ENCODE measurements at regions not wholly inside any gene's neighbourhood (a gene's known extent, or its start where the extent isn't known, plus 50 kb on each side); places are given as distances from the start of the nearest gene placed in this dataset.

- 85 to 89% methylated on average over 1 of the region's 1 CpG for WGBS, 2 experiments (ENCODE audit: low coverage in 1 of 2, low lambda C conversion rate in 2 of 2, missing lambda C conversion rate in 2 of 2)
- Histone ChIP-seq H4K20me1 (ENCODE audit: insufficient read depth) (no peaks in the 10 kb centered on the region), H3K27me3 (replicated peaks; ENCODE audit: insufficient read depth) (peaks cover 3% of the 10 kb centered on the region), H2AFZ (no peak overlapping the region), H3K4me3 (no peak overlapping the region), H3K9ac (no peak overlapping the region), H3F3A (ENCODE audit: insufficient read depth) (no peaks in the 10 kb centered on the region), H3K4me1 (ENCODE audit: insufficient read depth) (no peaks in the 10 kb centered on the region), H3K79me2 (ENCODE audit: insufficient read depth) (no peaks in the 10 kb centered on the region), H3K4me2 (ENCODE audit: unreplicated experiment) (no peak overlapping the region), H3K36me3 (ENCODE audit: low read depth) (no peaks in the 10 kb centered on the region), H3K9me3 (ENCODE audit: low read depth) (no peaks in the 10 kb centered on the region), H3K9me2 (ENCODE audit: insufficient read depth) (no peaks in the 10 kb centered on the region), H3K27ac (no peak overlapping the region)
- in situ Hi-C loops (cut with MboI) = no loop called here
- DNase-seq = no peak
- TF ChIP-seq EZH2 (IDR thresholded peaks at IDR 0.05; ENCODE audit: insufficient read depth, poor library complexity, severe bottlenecking) (no peak), EZH2phosphoT487 (IDR thresholded peaks at IDR 0.05; ENCODE audit: insufficient read depth, low read depth) (no peak)
Observed at GRCh38 chr1:163701783-163702374, 380.1 kb downstream of the NUF2 start.

GRCh38 chr1:163703794-163704193, 382.0 kb downstream of the NUF2 start:
- H4K20me1 ChIP-seq (ENCODE audit: insufficient read depth) = no peaks in the 10 kb centered on the region
- no peaks in the 10 kb centered on the region for H3K9me2 ChIP-seq (ENCODE audit: insufficient read depth)
- H3K36me3 ChIP-seq (ENCODE audit: low read depth) = no peaks in the 10 kb centered on the region
- no peak overlapping the region for H3K4me2 ChIP-seq (ENCODE audit: unreplicated experiment)
- H3K79me2 ChIP-seq (ENCODE audit: insufficient read depth) = no peaks in the 10 kb centered on the region
- H2AFZ ChIP-seq = no peak overlapping the region
- no peaks in the 10 kb centered on the region for H3K4me1 ChIP-seq (ENCODE audit: insufficient read depth)
- TF ChIP-seq EZH2 (IDR thresholded peaks at IDR 0.05; ENCODE audit: insufficient read depth, poor library complexity, severe bottlenecking) (no peak), EZH2phosphoT487 (IDR thresholded peaks at IDR 0.05; ENCODE audit: insufficient read depth, low read depth) (no peak)
- H3F3A ChIP-seq (ENCODE audit: insufficient read depth) = no peaks in the 10 kb centered on the region
- H3K27ac ChIP-seq = no peak overlapping the region
- H3K4me3 ChIP-seq = no peak overlapping the region
- in situ Hi-C loops (cut with MboI) = no loop called here
- H3K9me3 ChIP-seq (ENCODE audit: low read depth) = no peaks in the 10 kb centered on the region
- peaks cover 3% of the 10 kb centered on the region for H3K27me3 ChIP-seq (replicated peaks; ENCODE audit: insufficient read depth)
- no peak overlapping the region for H3K9ac ChIP-seq
- 8 to 13% methylated on average over 1 of the region's 1 CpG for WGBS, 2 experiments (ENCODE audit: low coverage in 1 of 2, low lambda C conversion rate in 2 of 2, missing lambda C conversion rate in 2 of 2)
- DNase-seq = no peak

GRCh38 chr1:163706915-163707314, 385.2 kb downstream of the NUF2 start:
- Histone ChIP-seq H3K27me3 (replicated peaks; ENCODE audit: insufficient read depth) (peaks cover 3% of the 10 kb centered on the region; the same call in 1 of the 2 replicates), H3F3A (ENCODE audit: insufficient read depth) (no peaks in the 10 kb centered on the region), H3K79me2 (ENCODE audit: insufficient read depth) (no peaks in the 10 kb centered on the region), H4K20me1 (ENCODE audit: insufficient read depth) (no peaks in the 10 kb centered on the region), H3K4me1 (ENCODE audit: insufficient read depth) (0 out of 2 replicates have a peak, but pooled peaks cover 3% of the 10 kb centered on the region), H3K4me2 (ENCODE audit: unreplicated experiment) (no peak overlapping the region), H3K9me2 (ENCODE audit: insufficient read depth) (no peaks in the 10 kb centered on the region), H2AFZ (no peak overlapping the region), H3K4me3 (no peak overlapping the region), H3K9ac (no peak overlapping the region), H3K27ac (no peak overlapping the region), H3K36me3 (ENCODE audit: low read depth) (no peaks in the 10 kb centered on the region), H3K9me3 (ENCODE audit: low read depth) (no peaks in the 10 kb centered on the region)
- in situ Hi-C loops (cut with MboI) = no loop called here
- WGBS, 2 experiments (ENCODE audit: low coverage in 1 of 2, low lambda C conversion rate in 2 of 2, missing lambda C conversion rate in 2 of 2) = 61 to 78% methylated on average over 1 of the region's 1 CpG
- TF ChIP-seq EZH2phosphoT487 (IDR thresholded peaks at IDR 0.05; ENCODE audit: insufficient read depth, low read depth) (no peak), EZH2 (IDR thresholded peaks at IDR 0.05; ENCODE audit: insufficient read depth, poor library complexity, severe bottlenecking) (no peak)
- no peak for DNase-seq

- H3K4me1 ChIP-seq (ENCODE audit: insufficient read depth) = 0 out of 2 replicates have a peak, but pooled peaks cover 3% of the 10 kb centered on the region
- in situ Hi-C loops (cut with MboI) = no loop called here
- H3K9ac ChIP-seq = no peak overlapping the region
- no peaks in the 10 kb centered on the region for H3K9me3 ChIP-seq (ENCODE audit: low read depth)
- no peaks in the 10 kb centered on the region for H3K9me2 ChIP-seq (ENCODE audit: insufficient read depth)
- no peak overlapping the region for H3K4me2 ChIP-seq (ENCODE audit: unreplicated experiment)
- no peak overlapping the region for H3K4me3 ChIP-seq
- no peaks in the 10 kb centered on the region for H4K20me1 ChIP-seq (ENCODE audit: insufficient read depth)
- H3K27ac ChIP-seq = no peak overlapping the region
- no peaks in the 10 kb centered on the region for H3K27me3 ChIP-seq (replicated peaks; ENCODE audit: insufficient read depth)
- DNase-seq = peak; percentile 40
- no peak overlapping the region for H2AFZ ChIP-seq
- WGBS, 2 experiments (ENCODE audit: low coverage in 1 of 2, low lambda C conversion rate in 2 of 2, missing lambda C conversion rate in 2 of 2) = 63 to 88% methylated on average over 1 of the region's 1 CpG
- no peaks in the 10 kb centered on the region for H3K36me3 ChIP-seq (ENCODE audit: low read depth)
- no peaks in the 10 kb centered on the region for H3F3A ChIP-seq (ENCODE audit: insufficient read depth)
- no peak for TF ChIP-seq EZH2phosphoT487 (IDR thresholded peaks at IDR 0.05; ENCODE audit: insufficient read depth, low read depth)
- TF ChIP-seq EZH2 (IDR thresholded peaks at IDR 0.05; ENCODE audit: insufficient read depth, poor library complexity, severe bottlenecking) = no peak
- no peaks in the 10 kb centered on the region for H3K79me2 ChIP-seq (ENCODE audit: insufficient read depth)
Observed at GRCh38 chr1:163709636-163710035, 387.9 kb downstream of the NUF2 start.
